ENCODE measurements at regions not wholly inside any gene's neighbourhood (a gene's known extent, or its start where the extent isn't known, plus 50 kb on each side); places are given as distances from the start of the nearest gene placed in this dataset.

GRCh38 chr2:239668651-239669050 lies 267.8 kb upstream of the HDAC4 start:
- H3K4me1 ChIP-seq (ENCODE audit: control insufficient read depth, insufficient read depth, low read length), result 0 out of 2 replicates have a peak, but pooled peaks cover 3% of the 10 kb centered on the region
- no peak overlapping the region for H3K4me3 ChIP-seq (ENCODE audit: low read depth, low read length)
- POLR2A ChIA-PET, result no interaction called here
- H3K36me3 ChIP-seq (ENCODE audit: control insufficient read depth in 2 of 2, insufficient read depth in 1 of 2, low read length in 2 of 2), result no peaks in the 10 kb centered on the region
- CTCF ChIA-PET, result no interaction called here
- TF ChIP-seq AEBP2 (tag by site-specific recombination; IDR thresholded peaks at IDR 0.05; ENCODE audit: borderline replicate concordance), result no peak
- TF ChIP-seq ZNF335 (tag by site-specific recombination; conservative IDR thresholded peaks at IDR 0.05), result no peak
- no peak for TF ChIP-seq ZNF561 (tag by site-specific recombination; IDR thresholded peaks at IDR 0.05; ENCODE audit: borderline replicate concordance)
- no peak for TF ChIP-seq ZNF426 (tag by site-specific recombination; IDR thresholded peaks at IDR 0.05)
- TF ChIP-seq KLF8 (tag by site-specific recombination; IDR thresholded peaks at IDR 0.05), result no peak
- TF ChIP-seq EGR2 (tag by site-specific recombination; IDR thresholded peaks at IDR 0.05; ENCODE audit: low read depth), result no peak
- TF ChIP-seq ZBTB49 (tag by site-specific recombination; IDR thresholded peaks at IDR 0.05; ENCODE audit: low read depth), result no peak
- no peak for TF ChIP-seq ZNF174 (tag by site-specific recombination; IDR thresholded peaks at IDR 0.05)
- no peaks in the 10 kb centered on the region for H3K9me3 ChIP-seq (ENCODE audit: control insufficient read depth, insufficient read depth, low read depth, low read length)
- no peak overlapping the region for H3K27ac ChIP-seq (ENCODE audit: extremely low read depth, low read depth, low read length)

GRCh38 chr2:239668042-239668441 lies 267.2 kb upstream of the HDAC4 start:
- POLR2A ChIA-PET, result no interaction called here
- 0 out of 2 replicates have a peak, but pooled peaks cover 3% of the 10 kb centered on the region for H3K4me1 ChIP-seq (ENCODE audit: control insufficient read depth, insufficient read depth, low read length)
- H3K9me3 ChIP-seq (ENCODE audit: control insufficient read depth, insufficient read depth, low read depth, low read length), result no peaks in the 10 kb centered on the region
- TF ChIP-seq ZNF558 (tag by site-specific recombination; IDR thresholded peaks at IDR 0.05), result no peak
- TF ChIP-seq ZBTB8A (tag by site-specific recombination; IDR thresholded peaks at IDR 0.05), result no peak
- no peak for TF ChIP-seq ZNF324 (tag by site-specific recombination; IDR thresholded peaks at IDR 0.05)
- no peak overlapping the region for H3K27ac ChIP-seq (ENCODE audit: extremely low read depth, low read depth, low read length)
- H3K36me3 ChIP-seq (ENCODE audit: control insufficient read depth in 2 of 2, insufficient read depth in 1 of 2, low read length in 2 of 2), result no peaks in the 10 kb centered on the region
- no peak overlapping the region for H3K4me3 ChIP-seq (ENCODE audit: low read depth, low read length)
- CTCF ChIA-PET, result no interaction called here

GRCh38 chr2:239667431-239667985 lies 266.7 kb upstream of the HDAC4 start:
- CTCF ChIA-PET, result no interaction called here
- POLR2A ChIA-PET, result no interaction called here
- H3K36me3 ChIP-seq (ENCODE audit: control insufficient read depth in 2 of 2, insufficient read depth in 1 of 2, low read length in 2 of 2), result no peaks in the 10 kb centered on the region

GRCh38 chr2:239666855-239667376 lies 266.1 kb upstream of the HDAC4 start:
- Histone ChIP-seq H3K4me1 (ENCODE audit: control insufficient read depth, insufficient read depth, low read length) (0 out of 2 replicates have a peak, but pooled peaks cover 3% of the 10 kb centered on the region), H3K9me3 (ENCODE audit: control insufficient read depth, insufficient read depth, low read depth, low read length) (no peaks in the 10 kb centered on the region), H3K27ac (ENCODE audit: extremely low read depth, low read depth, low read length) (no peak overlapping the region), H3K4me3 (ENCODE audit: low read depth, low read length) (no peak overlapping the region), H3K36me3 (ENCODE audit: control insufficient read depth in 2 of 2, insufficient read depth in 1 of 2, low read length in 2 of 2) (no peaks in the 10 kb centered on the region)
- ChIA-PET POLR2A (no interaction called here), CTCF (no interaction called here)
- TF ChIP-seq ZFHX2 (tag by site-specific recombination; conservative IDR thresholded peaks at IDR 0.05) (peak; percentile 76), ZNF18 (tag by site-specific recombination; IDR thresholded peaks at IDR 0.05) (no peak), ZEB2 (tag by site-specific recombination; IDR thresholded peaks at IDR 0.05) (no peak), EGR2 (tag by site-specific recombination; IDR thresholded peaks at IDR 0.05; ENCODE audit: low read depth) (peak; percentile 73), KLF1 (tag by site-specific recombination; IDR thresholded peaks at IDR 0.05) (peak; percentile 85), ZNF580 (tag by site-specific recombination; IDR thresholded peaks at IDR 0.05) (no peak), AEBP2 (tag by site-specific recombination; IDR thresholded peaks at IDR 0.05; ENCODE audit: borderline replicate concordance) (no peak), ZIC2 (tag by site-specific recombination; IDR thresholded peaks at IDR 0.05) (peak; percentile 73)

More at GRCh38 chr2:239667431-239667985, 266.7 kb upstream of the HDAC4 start:
- Histone ChIP-seq H3K4me3 (ENCODE audit: low read depth, low read length) (no peak overlapping the region), H3K4me1 (ENCODE audit: control insufficient read depth, insufficient read depth, low read length) (0 out of 2 replicates have a peak, but pooled peaks cover 3% of the 10 kb centered on the region), H3K9me3 (ENCODE audit: control insufficient read depth, insufficient read depth, low read depth, low read length) (no peaks in the 10 kb centered on the region), H3K27ac (ENCODE audit: extremely low read depth, low read depth, low read length) (no peak overlapping the region)
- TF ChIP-seq ZNF701 (tag by site-specific recombination; IDR thresholded peaks at IDR 0.05), result no peak
- TF ChIP-seq TCF7L2 (IDR thresholded peaks at IDR 0.05; ENCODE audit: borderline replicate concordance, low read depth, low read length), result no peak

All from HEK293 (cell line).